ENCODE measurements at regions not wholly inside any gene's neighbourhood (a gene's known extent, or its start where the extent isn't known, plus 50 kb on each side); places are given as distances from the start of the nearest gene placed in this dataset.
"Not testable (repeated sequence)": the region's sequence is repeated elsewhere in the genome, so short reads cannot be mapped to it uniquely, and the experiment has no call there.

DNA sequence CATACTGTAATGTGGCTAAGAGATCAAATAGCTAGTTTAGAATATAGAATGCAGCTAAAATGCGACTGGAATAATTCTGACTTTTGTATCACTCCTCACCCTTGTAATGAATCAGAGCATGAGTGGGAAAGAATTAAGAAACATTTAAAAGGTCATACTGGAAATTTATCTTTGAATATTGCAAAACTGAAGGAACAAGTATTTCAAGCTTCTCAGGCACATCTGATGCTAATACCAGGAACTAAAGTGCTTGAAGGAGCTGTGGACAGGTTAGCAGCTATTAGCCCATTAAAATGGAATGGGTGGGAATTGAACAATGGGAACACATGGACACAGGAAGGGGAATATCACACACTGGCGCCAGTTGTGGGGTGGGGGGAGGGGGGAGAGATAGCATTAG is 144.2 kb upstream of the ZNF91 start:
- TF ChIP-seq, protein P1, sequence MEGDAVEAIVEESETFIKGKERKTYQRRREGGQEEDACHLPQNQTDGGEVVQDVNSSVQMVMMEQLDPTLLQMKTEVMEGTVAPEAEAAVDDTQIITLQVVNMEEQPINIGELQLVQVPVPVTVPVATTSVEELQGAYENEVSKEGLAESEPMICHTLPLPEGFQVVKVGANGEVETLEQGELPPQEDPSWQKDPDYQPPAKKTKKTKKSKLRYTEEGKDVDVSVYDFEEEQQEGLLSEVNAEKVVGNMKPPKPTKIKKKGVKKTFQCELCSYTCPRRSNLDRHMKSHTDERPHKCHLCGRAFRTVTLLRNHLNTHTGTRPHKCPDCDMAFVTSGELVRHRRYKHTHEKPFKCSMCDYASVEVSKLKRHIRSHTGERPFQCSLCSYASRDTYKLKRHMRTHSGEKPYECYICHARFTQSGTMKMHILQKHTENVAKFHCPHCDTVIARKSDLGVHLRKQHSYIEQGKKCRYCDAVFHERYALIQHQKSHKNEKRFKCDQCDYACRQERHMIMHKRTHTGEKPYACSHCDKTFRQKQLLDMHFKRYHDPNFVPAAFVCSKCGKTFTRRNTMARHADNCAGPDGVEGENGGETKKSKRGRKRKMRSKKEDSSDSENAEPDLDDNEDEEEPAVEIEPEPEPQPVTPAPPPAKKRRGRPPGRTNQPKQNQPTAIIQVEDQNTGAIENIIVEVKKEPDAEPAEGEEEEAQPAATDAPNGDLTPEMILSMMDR (IDR thresholded peaks at IDR 0.05) = no peak
- no peaks in the 10 kb centered on the region for H3K9me3 ChIP-seq (ENCODE audit: control insufficient read depth, insufficient read depth, low read length)
- no peaks in the 10 kb centered on the region for H3K27me3 ChIP-seq (ENCODE audit: control insufficient read depth, insufficient read depth, low read length)
- no peaks in the 10 kb centered on the region for H3K4me1 ChIP-seq (ENCODE audit: control insufficient read depth, insufficient read depth, low read length)
- no peaks in the 10 kb centered on the region for H3K27me3 Mint-ChIP-seq (ENCODE audit: low read depth in 2 of 2)
- DNase-seq = no peak
- no peak overlapping the region for H3K4me3 Mint-ChIP-seq
- H3K36me3 ChIP-seq (ENCODE audit: control insufficient read depth, insufficient read depth, low read length) = no peaks in the 10 kb centered on the region
- H3K4me1 Mint-ChIP-seq = no peaks in the 10 kb centered on the region
- 33% methylated on average over 1 of the region's 2 CpGs for WGBS (ENCODE audit: insufficient coverage)
- H3K27ac ChIP-seq (ENCODE audit: low read length) = no peak overlapping the region
- intact Hi-C loops (cut with micrococcal nuclease) = no loop called here
- H3K4me3 ChIP-seq (ENCODE audit: low read length) = no peak overlapping the region
- ATAC-seq = no peak
- no peak overlapping the region for H3K27ac Mint-ChIP-seq
- H3K36me3 Mint-ChIP-seq = peaks cover 7% of the 10 kb centered on the region
- H3K9me3 Mint-ChIP-seq = peaks cover 5 to 12% of the 10 kb centered on the region in 2 donors

DNA sequence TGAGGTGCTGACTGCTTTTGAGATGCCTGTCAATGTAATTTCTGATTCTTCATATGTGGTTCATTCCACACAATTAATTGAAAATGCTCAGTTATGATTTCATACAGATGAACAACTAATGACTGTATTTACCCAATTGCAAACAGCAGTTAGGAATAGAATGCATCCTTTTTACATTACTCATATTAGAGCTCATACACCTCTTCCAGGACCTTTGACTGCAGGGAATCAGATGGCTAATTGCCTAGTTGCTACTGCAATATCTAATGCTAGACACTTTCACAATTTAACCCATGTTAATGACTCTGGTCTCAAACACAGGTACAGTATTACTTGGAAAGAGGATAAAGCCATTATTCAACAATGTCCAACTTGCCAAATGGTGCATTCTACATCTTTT is 141.9 kb upstream of the ZNF91 start:
- H3K36me3 Mint-ChIP-seq; H3K27me3 Mint-ChIP-seq (ENCODE audit: low read depth in 2 of 2); H3K4me3 Mint-ChIP-seq; H3K27me3 ChIP-seq (ENCODE audit: control insufficient read depth, insufficient read depth, low read length); H3K9me3 ChIP-seq (ENCODE audit: control insufficient read depth, insufficient read depth, low read length); H3K27ac ChIP-seq (ENCODE audit: low read length); H3K4me1 Mint-ChIP-seq; H3K4me3 ChIP-seq (ENCODE audit: low read length); H3K27ac Mint-ChIP-seq; H3K4me1 ChIP-seq (ENCODE audit: control insufficient read depth, insufficient read depth, low read length); ATAC-seq; H3K36me3 ChIP-seq (ENCODE audit: control insufficient read depth, insufficient read depth, low read length); DNase-seq; intact Hi-C loops (cut with micrococcal nuclease): not testable (repeated sequence)
- peaks cover 5 to 10% of the 10 kb centered on the region in 2 donors for H3K9me3 Mint-ChIP-seq

DNA sequence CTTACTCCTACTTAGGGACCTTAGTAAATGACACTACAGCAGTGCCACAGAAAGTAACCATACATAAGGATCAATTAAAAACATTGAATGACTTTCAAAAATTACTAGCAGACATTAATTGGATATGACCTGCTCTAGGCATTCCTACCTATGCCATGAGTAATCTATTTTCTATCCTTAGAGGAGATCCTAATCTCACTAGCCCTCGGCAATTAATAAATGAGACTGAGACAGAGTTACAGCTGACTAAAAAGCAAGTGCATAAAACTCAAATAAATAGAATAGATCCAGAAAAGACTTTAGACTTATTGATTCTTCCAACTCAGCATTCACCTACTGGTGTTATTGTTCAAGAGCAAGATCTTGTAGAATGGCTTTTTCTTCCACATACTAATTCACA is 141.1 kb upstream of the ZNF91 start:
- H3K4me1 Mint-ChIP-seq; H3K27ac ChIP-seq (ENCODE audit: low read length); H3K9me3 Mint-ChIP-seq; H3K27ac Mint-ChIP-seq; DNase-seq; ATAC-seq; intact Hi-C loops (cut with micrococcal nuclease); H3K27me3 ChIP-seq (ENCODE audit: control insufficient read depth, insufficient read depth, low read length); H3K4me3 ChIP-seq (ENCODE audit: low read length); H3K27me3 Mint-ChIP-seq (ENCODE audit: low read depth in 2 of 2); H3K36me3 Mint-ChIP-seq; H3K9me3 ChIP-seq (ENCODE audit: control insufficient read depth, insufficient read depth, low read length); H3K36me3 ChIP-seq (ENCODE audit: control insufficient read depth, insufficient read depth, low read length); H3K4me3 Mint-ChIP-seq; H3K4me1 ChIP-seq (ENCODE audit: control insufficient read depth, insufficient read depth, low read length): not testable (repeated sequence)
- WGBS (ENCODE audit: insufficient coverage) = 80% methylated on average over 1 of the region's 1 CpG

DNA sequence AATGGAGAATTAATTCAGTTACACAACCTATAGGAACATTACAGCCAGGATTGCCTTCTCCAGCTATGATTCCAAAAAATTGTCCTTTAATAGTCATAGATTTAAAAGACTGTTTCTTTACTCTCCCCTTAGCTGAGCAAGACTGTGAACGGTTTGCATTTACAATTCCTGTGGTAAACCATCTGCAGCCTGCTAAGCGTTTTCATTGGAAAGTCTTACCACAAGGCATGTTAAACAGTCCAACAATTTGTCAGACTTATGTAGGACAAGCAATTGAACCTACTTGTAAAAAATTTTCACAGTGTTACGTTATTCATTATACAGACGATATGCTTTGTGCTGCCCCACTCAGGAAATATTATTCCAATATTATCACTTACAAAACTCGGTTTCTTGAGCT is 140.6 kb upstream of the ZNF91 start:
- DNase-seq; H3K36me3 ChIP-seq (ENCODE audit: control insufficient read depth, insufficient read depth, low read length); H3K4me3 Mint-ChIP-seq; H3K9me3 Mint-ChIP-seq; intact Hi-C loops (cut with micrococcal nuclease); ATAC-seq; H3K27me3 Mint-ChIP-seq (ENCODE audit: low read depth in 2 of 2); H3K27me3 ChIP-seq (ENCODE audit: control insufficient read depth, insufficient read depth, low read length); H3K4me1 Mint-ChIP-seq; H3K4me1 ChIP-seq (ENCODE audit: control insufficient read depth, insufficient read depth, low read length); H3K27ac Mint-ChIP-seq; H3K9me3 ChIP-seq (ENCODE audit: control insufficient read depth, insufficient read depth, low read length); H3K36me3 Mint-ChIP-seq; H3K27ac ChIP-seq (ENCODE audit: low read length); H3K4me3 ChIP-seq (ENCODE audit: low read length): not testable (repeated sequence)
- WGBS (ENCODE audit: insufficient coverage) = 76% methylated on average over 5 of the region's 5 CpGs

DNA sequence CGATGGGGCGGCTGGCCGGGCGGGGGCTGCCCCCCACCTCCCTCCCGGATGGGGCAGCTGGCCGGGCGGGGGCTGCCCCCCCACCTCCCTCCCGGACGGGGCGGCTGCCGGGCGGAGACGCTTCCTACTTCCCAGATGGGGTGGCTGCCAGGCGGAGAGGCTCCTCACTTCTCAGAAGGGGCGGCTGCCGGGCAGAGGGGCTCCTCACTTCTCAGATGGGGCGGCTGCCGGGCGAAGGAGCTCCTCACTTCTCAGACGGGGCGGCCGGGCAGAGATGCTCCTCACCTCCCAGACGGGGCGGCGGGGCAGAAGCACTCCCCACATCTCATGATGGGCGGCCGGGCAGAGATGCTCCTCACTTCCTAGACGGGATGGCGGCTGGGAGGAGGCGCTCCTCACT is 138.2 kb upstream of the ZNF91 start:
- H3K4me3 ChIP-seq (ENCODE audit: low read length); H3K4me1 ChIP-seq (ENCODE audit: control insufficient read depth, insufficient read depth, low read length); DNase-seq; H3K36me3 ChIP-seq (ENCODE audit: control insufficient read depth, insufficient read depth, low read length); H3K27ac Mint-ChIP-seq; H3K4me1 Mint-ChIP-seq; H3K9me3 ChIP-seq (ENCODE audit: control insufficient read depth, insufficient read depth, low read length); H3K27me3 ChIP-seq (ENCODE audit: control insufficient read depth, insufficient read depth, low read length); H3K36me3 Mint-ChIP-seq; intact Hi-C loops (cut with micrococcal nuclease); H3K4me3 Mint-ChIP-seq; H3K27me3 Mint-ChIP-seq (ENCODE audit: low read depth in 2 of 2); ATAC-seq; H3K27ac ChIP-seq (ENCODE audit: low read length): not testable (repeated sequence)
- H3K9me3 Mint-ChIP-seq = peaks cover 4 to 15% of the 10 kb centered on the region in 2 donors
- 97% methylated on average over 28 of the region's 30 CpGs for WGBS (ENCODE audit: insufficient coverage)
